ENCODE measurements at regions not wholly inside any gene's neighbourhood (a gene's known extent, or its start where the extent isn't known, plus 50 kb on each side); places are given as distances from the start of the nearest gene placed in this dataset.

DNA sequence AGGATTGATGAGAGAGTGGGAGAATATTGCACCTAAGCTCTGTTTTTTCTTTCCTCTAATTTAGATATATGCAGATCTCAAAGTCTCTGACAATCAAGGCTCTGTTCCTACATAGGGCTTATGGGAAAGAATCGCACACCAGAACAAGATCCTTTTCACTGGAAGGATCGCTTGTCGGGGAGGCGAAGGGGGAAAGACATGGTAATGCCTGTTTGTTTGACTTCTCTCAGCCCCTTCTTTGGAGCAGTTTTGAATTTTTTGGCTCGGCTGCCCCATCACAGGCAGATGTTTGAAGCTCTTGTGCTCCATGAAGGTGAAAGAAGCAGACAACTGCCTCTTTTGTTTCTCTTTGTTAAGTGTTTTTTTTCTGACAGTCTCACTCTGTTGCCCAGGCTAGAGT, 599.9 kb upstream of the ZNF608 start:
- H3K4me3 ChIP-seq (replicated peaks in 1 of 3; ENCODE audit: insufficient read depth in 1 of 3, low read depth in 1 of 3, low read length in 3 of 3), result no peak overlapping the region
- no peak overlapping the region for H3K4me2 ChIP-seq (ENCODE audit: insufficient read depth, low read length)
- BruUV-seq (replicated peaks), result no TSS peak
- H3K79me2 ChIP-seq (ENCODE audit: control insufficient read depth, insufficient read depth, low read length), result no peaks in the 10 kb centered on the region
- no peak overlapping the region for H2AFZ ChIP-seq (ENCODE audit: low read depth, low read length)
- dilution Hi-C loops (cut with MboI; ENCODE audit: extremely low pct_ligation_motif_present, low sequenced_read_pairs) (no loop called here), intact Hi-C loops (cut with micrococcal nuclease) (no loop called here)
- H3K36me3 ChIP-seq (ENCODE audit: control insufficient read depth in 2 of 2, extremely low read depth in 1 of 2, insufficient read depth in 2 of 2, low read length in 2 of 2), result no peaks in the 10 kb centered on the region
- no peak overlapping the region for H3K9ac ChIP-seq (replicated peaks; ENCODE audit: extremely low read depth, insufficient read depth, low read length)
- no peak overlapping the region for H3K27ac ChIP-seq (ENCODE audit: insufficient read depth, low read depth, low read length)
- TF ChIP-seq POLR2A (IDR thresholded peaks at IDR 0.05; ENCODE audit: low read depth, low read length) (no peak), EZH2 (IDR thresholded peaks at IDR 0.05; ENCODE audit: borderline replicate concordance, low read depth, low read length, severe bottlenecking) (no peak)
- ChIA-PET CTCF (no interaction called here), POLR2A (no interaction called here)
- no peaks in the 10 kb centered on the region for H4K20me1 ChIP-seq (replicated peaks; ENCODE audit: control insufficient read depth, extremely low read depth, insufficient read depth, low read length)
- no peaks in the 10 kb centered on the region for H3K27me3 ChIP-seq (ENCODE audit: control insufficient read depth in 2 of 2, insufficient read depth in 2 of 2, low read length in 2 of 2)
- FAIRE-seq (no peak), DNase-seq (ENCODE audit: low read depth, low spot score) (no peak)
- no peaks in the 10 kb centered on the region for H3K9me1 ChIP-seq (replicated peaks; ENCODE audit: control insufficient read depth, extremely low read depth, insufficient read depth, low read length)
- no peaks in the 10 kb centered on the region for H3K4me1 ChIP-seq (ENCODE audit: control insufficient read depth, extremely low read depth, insufficient read depth, low read length)
- H3K9me3 ChIP-seq (replicated peaks; ENCODE audit: control insufficient read depth, insufficient read depth, low read length), result no peaks in the 10 kb centered on the region

DNA sequence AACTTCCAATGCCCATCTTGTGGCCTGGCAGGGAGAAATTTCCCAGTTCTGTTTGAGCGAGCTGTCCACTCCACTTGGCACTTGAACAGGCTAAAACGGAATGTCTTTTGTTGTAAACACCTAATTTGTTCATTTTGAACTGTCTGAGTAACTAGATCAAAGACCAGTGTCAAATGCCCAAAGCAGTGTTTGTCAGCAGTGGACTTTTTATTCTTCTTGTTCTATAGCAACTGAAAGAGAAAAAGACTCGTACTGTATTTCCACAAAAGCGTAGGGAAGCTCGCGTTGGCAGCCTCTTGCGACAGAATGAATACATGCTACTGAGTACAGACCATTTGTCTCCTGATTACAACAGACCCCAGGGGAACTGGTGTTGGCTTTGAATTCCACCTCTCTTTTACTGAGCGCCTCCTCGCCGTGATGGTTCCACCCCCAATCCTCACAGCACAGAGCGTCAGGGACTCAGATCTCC, 601.8 kb upstream of the ZNF608 start:
- CTCF ChIA-PET, result interaction anchor here (1.1 to 1.4 kb wide), 2 partner anchors 10 to 37 kb away, joined by 3 to 4 read pairs; no protein-coding TSS in a partner anchor

More for the DNA sequence above, 601.8 kb upstream of the ZNF608 start:
- no peak for FAIRE-seq
- Histone ChIP-seq H3K4me1 (ENCODE audit: control insufficient read depth, extremely low read depth, insufficient read depth, low read length) (no peaks in the 10 kb centered on the region), H3K27ac (ENCODE audit: insufficient read depth, low read depth, low read length) (no peak overlapping the region), H3K36me3 (ENCODE audit: control insufficient read depth in 2 of 2, extremely low read depth in 1 of 2, insufficient read depth in 2 of 2, low read length in 2 of 2) (no peaks in the 10 kb centered on the region), H3K4me3 (replicated peaks in 1 of 3; ENCODE audit: insufficient read depth in 1 of 3, low read depth in 1 of 3, low read length in 3 of 3) (no peak overlapping the region), H4K20me1 (replicated peaks; ENCODE audit: control insufficient read depth, extremely low read depth, insufficient read depth, low read length) (no peaks in the 10 kb centered on the region), H3K9ac (replicated peaks; ENCODE audit: extremely low read depth, insufficient read depth, low read length) (no peak overlapping the region), H3K9me3 (replicated peaks; ENCODE audit: control insufficient read depth, insufficient read depth, low read length) (no peaks in the 10 kb centered on the region), H2AFZ (ENCODE audit: low read depth, low read length) (no peak overlapping the region), H3K4me2 (ENCODE audit: insufficient read depth, low read length) (no peak overlapping the region), H3K27me3 (ENCODE audit: control insufficient read depth in 2 of 2, insufficient read depth in 2 of 2, low read length in 2 of 2) (no peaks in the 10 kb centered on the region), H3K9me1 (replicated peaks; ENCODE audit: control insufficient read depth, extremely low read depth, insufficient read depth, low read length) (no peaks in the 10 kb centered on the region), H3K79me2 (ENCODE audit: control insufficient read depth, insufficient read depth, low read length) (no peaks in the 10 kb centered on the region)
- dilution Hi-C loops (cut with MboI; ENCODE audit: extremely low pct_ligation_motif_present, low sequenced_read_pairs), result no loop called here
- POLR2A ChIA-PET, result no interaction called here
- DNase-seq (ENCODE audit: low read depth, low spot score), result no peak
- BruUV-seq (replicated peaks), result no TSS peak
- TF ChIP-seq, protein P1, sequence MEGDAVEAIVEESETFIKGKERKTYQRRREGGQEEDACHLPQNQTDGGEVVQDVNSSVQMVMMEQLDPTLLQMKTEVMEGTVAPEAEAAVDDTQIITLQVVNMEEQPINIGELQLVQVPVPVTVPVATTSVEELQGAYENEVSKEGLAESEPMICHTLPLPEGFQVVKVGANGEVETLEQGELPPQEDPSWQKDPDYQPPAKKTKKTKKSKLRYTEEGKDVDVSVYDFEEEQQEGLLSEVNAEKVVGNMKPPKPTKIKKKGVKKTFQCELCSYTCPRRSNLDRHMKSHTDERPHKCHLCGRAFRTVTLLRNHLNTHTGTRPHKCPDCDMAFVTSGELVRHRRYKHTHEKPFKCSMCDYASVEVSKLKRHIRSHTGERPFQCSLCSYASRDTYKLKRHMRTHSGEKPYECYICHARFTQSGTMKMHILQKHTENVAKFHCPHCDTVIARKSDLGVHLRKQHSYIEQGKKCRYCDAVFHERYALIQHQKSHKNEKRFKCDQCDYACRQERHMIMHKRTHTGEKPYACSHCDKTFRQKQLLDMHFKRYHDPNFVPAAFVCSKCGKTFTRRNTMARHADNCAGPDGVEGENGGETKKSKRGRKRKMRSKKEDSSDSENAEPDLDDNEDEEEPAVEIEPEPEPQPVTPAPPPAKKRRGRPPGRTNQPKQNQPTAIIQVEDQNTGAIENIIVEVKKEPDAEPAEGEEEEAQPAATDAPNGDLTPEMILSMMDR (IDR thresholded peaks at IDR 0.05; ENCODE audit: extremely low read depth in 1 of 2, insufficient read depth in 1 of 2, low read depth in 1 of 2, low read length in 2 of 2), result no peak
- TF ChIP-seq EZH2 (IDR thresholded peaks at IDR 0.05; ENCODE audit: borderline replicate concordance, low read depth, low read length, severe bottlenecking) (no peak), FOS (IDR thresholded peaks at IDR 0.05; ENCODE audit: borderline replicate concordance, insufficient read depth, low read length) (no peak), POLR2A (IDR thresholded peaks at IDR 0.05; ENCODE audit: low read depth, low read length) (no peak), POLR2AphosphoS5 (IDR thresholded peaks at IDR 0.05; ENCODE audit: insufficient read depth, low read depth, low read length) (no peak), JUN (IDR thresholded peaks at IDR 0.05; ENCODE audit: borderline replicate concordance, insufficient read depth, insufficient read length, low read depth) (no peak), GATA2 (IDR thresholded peaks at IDR 0.05; ENCODE audit: insufficient read depth, insufficient read length, low read depth, low read length) (no peak), MYC (IDR thresholded peaks at IDR 0.05; ENCODE audit: low read depth, low read length) (no peak)
- TF ChIP-seq, protein P2, sequence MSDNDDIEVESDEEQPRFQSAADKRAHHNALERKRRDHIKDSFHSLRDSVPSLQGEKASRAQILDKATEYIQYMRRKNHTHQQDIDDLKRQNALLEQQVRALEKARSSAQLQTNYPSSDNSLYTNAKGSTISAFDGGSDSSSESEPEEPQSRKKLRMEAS (IDR thresholded peaks at IDR 0.05; ENCODE audit: insufficient read depth, insufficient read length), result no peak
- intact Hi-C loops (cut with micrococcal nuclease), result no loop called here

All from endothelial cell of umbilical vein (primary cell).